Activated CD8-positive, alpha-beta memory T cell treated with anti-CD3 and anti-CD28 coated beads for 4 hours (primary cell): ENCODE measurements at regions not wholly inside any gene's neighbourhood (a gene's known extent, or its start where the extent isn't known, plus 50 kb on each side); places are given as distances from the start of the nearest gene placed in this dataset.

ENCODE experiments used
- DNase-seq, 2 donors: peaks; one replicate each; pipeline ENCODE4 v3.0.0-alpha.2; 2020; ENCODE audit warnings: low read depth in 2 of 2

DNA sequence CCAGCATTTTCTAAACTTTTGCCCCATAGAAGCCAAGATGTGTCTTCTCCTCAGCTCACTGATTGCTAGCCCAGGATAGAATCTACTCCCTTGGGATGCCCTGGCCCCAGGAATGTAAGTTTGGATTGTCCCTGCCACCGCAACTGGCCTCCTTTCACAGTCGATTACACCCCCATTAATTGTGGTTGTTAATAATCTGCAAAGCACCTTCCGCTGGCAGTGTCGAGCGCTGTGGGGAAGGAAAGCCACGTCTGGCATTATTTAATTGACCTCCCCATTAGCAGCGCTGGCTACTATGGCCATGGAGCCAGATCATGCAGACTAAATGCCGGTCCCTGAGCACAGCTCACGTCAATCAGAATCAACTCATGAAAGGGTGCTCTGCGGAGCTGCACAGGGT is 597.3 kb upstream of the PLXNA2 start:
- DNase-seq, result no peak

- DNase-seq, result no peak
Measured at GRCh38 chr1:208842451-208842850, 598.3 kb upstream of the PLXNA2 start.

GRCh38 chr1:208844158-208844557 is 600.0 kb upstream of the PLXNA2 start:
- no peak for DNase-seq

- DNase-seq, result no peak
Measured at GRCh38 chr1:208848854-208849253, 604.7 kb upstream of the PLXNA2 start.

- no peak for DNase-seq
Measured at GRCh38 chr1:208850442-208850841, 606.3 kb upstream of the PLXNA2 start.

- no peak for DNase-seq
Measured at GRCh38 chr1:208851366-208851765, 607.2 kb upstream of the PLXNA2 start.

GRCh38 chr1:208852911-208853310 is 608.7 kb upstream of the PLXNA2 start:
- DNase-seq, result no peak

GRCh38 chr1:208855403-208855802 is 611.2 kb upstream of the PLXNA2 start:
- DNase-seq, result no peak

DNA sequence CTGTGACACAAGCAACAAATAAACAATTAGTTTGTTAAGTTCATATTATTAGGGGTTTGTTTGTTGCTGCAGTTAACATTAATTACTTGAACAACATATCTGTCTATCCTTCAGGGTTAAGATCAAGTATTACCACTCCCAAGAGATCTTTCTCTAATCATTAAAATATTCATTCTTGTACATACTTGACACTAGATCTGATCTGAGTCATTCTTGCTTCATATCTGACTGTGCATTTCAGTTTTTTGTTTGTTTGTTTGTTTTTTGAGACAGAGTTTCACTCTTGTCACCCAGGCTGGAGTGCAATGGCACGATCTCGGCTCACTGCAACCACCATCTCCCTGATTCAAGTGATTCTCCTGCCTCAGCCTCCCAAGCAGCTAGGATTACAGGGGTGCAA is 613.3 kb upstream of the PLXNA2 start:
- no peak for DNase-seq

GRCh38 chr1:208858738-208859137 is 614.6 kb upstream of the PLXNA2 start:
- DNase-seq, result no peak

GRCh38 chr1:208864366-208864965 is 620.3 kb upstream of the PLXNA2 start:
- no peak for DNase-seq

DNA sequence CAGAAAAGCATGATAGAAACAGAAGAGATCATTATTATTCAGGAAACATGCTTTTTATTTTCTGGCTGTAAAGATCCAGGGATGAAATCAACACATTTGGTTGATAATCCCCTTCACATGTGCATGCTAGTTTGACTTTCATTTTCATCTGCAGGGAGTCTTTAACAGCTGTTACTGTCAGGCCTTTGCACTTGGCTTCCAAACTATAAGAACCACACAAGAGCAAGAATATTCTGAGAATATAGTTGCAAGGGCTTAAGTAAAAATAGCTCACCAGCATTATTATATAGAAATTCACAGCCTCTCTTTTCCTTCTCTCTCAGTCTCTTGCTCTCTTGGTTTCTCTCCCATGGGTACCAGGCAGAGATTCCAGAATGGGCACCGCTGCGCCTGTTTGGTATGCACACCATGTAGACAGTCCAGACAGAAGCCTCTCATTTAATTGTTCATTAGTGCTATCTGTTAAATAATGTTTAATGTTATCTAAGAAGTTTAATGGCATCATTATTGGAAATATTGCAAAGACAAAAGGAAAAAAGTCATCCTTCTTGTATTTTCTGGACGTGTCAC is 622.3 kb upstream of the PLXNA2 start:
- DNase-seq, result no peak

DNA sequence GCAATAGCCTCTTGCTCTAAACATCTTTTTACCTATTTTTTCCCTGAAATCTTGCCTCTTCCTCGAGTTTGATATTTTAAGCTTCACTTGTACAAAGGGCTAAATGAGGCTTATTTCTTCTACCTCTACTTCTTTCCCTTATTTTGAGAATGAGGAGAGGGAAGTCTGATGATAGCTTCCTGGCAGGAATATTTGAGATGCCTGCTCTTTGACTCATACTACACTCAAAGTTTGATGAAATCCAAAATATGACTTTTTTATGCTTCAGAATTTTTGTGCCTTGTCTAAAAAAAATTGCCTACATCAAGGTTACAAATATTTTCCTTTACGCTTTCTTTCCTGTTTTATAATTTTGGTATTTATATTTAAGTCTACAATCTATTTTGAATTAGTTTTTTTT is 624.4 kb upstream of the PLXNA2 start:
- no peak for DNase-seq

GRCh38 chr1:208874915-208875314 is 630.7 kb upstream of the PLXNA2 start:
- DNase-seq, result no peak

DNA sequence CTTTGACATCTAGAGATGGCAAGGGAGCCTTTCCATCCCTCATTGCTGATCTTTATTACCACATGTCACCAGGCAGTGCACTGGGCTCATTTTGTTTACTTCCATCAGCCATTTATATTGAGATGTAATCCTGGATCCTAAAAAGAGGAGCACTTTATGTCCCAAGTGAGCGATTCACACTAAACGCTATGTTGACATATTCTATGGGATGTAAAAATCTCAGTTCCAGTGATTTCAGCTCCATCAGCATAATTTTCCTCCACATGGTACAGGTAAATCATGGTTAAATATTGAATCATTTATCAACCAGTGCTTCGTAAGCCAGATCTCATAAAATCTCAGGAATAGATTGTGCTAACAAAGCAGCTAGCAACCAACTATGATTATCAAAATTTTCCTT is 634.8 kb upstream of the PLXNA2 start:
- DNase-seq, result no peak

GRCh38 chr1:208880433-208881100 is 636.4 kb upstream of the PLXNA2 start:
- DNase-seq, result no peak

DNA sequence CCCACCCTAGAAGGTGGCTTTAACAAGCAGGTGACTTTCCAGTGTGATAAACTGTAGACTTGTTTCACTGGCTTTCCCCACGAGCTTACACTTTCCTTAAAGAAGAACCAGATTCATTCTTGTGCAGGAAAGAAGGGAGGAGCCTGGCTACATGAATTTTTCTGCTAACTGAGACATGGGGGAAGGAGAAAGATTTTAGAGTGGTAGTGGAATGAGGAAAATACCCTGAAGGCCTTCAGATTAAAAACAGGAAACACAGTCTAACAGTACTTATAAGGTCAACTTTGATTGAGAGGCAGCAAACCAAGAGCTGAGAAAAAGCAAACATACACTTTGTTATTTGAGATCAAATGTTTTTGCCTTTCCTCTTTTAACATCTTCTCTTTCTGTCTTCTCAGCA is 640.9 kb upstream of the PLXNA2 start:
- no peak for DNase-seq

- DNase-seq, result no peak
Measured at GRCh38 chr1:208885650-208886049, 641.5 kb upstream of the PLXNA2 start.

GRCh38 chr1:208888376-208888775 is 644.2 kb upstream of the PLXNA2 start:
- DNase-seq, result no peak

- no peak for DNase-seq
Measured at GRCh38 chr1:208892147-208892546, 648.0 kb upstream of the PLXNA2 start.

GRCh38 chr1:208893251-208893650 is 649.1 kb upstream of the PLXNA2 start:
- no peak for DNase-seq

DNA sequence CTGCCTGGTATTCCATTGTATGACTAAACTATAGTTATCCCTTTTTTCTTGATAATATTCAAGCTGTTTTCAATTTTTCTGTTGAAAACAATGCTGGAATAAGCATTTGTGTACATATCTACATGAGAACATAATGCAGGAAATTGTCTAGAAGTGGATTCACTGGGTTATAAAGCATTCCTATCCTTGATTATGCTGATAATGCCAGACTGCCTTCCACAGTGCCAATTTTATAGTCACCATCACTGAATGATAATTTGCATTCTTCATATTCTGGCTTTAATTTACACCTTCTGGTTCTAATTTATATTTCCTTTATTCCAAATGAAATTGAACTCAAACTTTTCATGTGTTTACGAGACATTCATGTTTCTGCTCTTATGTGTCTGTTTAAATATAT is 651.0 kb upstream of the PLXNA2 start:
- DNase-seq, result no peak

- DNase-seq, result no peak
Measured at GRCh38 chr1:208895820-208896219, 651.6 kb upstream of the PLXNA2 start.

GRCh38 chr1:208896768-208897167 is 652.6 kb upstream of the PLXNA2 start:
- DNase-seq, result no peak
